ENCODE measurements at regions not wholly inside any gene's neighbourhood (a gene's known extent, or its start where the extent isn't known, plus 50 kb on each side); places are given as distances from the start of the nearest gene placed in this dataset.

DNA sequence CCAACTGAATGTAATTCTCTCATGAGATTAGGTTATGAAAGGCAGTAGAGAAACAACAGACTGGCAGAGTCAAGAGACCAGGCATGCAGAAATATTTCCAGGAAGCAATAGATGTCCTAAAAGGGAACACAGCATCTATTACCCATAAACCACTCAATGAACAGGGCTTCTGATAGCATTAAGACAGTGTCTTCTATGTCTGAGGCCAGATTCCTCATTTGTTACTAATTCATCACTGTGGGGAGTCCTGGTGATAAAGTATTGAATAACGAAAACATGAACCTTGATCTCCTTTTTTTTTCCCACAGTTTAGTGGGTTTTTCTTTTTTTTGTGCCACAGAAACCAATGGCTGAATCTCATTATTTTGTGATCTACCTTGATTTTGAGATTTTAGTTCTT is 339.0 kb downstream of the METTL15 start:
- WGBS (ENCODE audit: low lambda C conversion rate): 58% methylated on average over 1 of the region's 1 CpG
- Histone ChIP-seq H3K4me1 (ENCODE audit: control insufficient read depth in 1 of 2, insufficient read depth in 2 of 2, low read depth in 1 of 2, low read length in 1 of 2) (no peaks in the 10 kb centered on the region; a peak in 1 of 4 replicates), H3K27ac (ENCODE audit: low read depth in 2 of 2, low read length in 1 of 2) (no peak overlapping the region; a peak in 1 of 4 replicates), H3K9me3 (no peaks in the 10 kb centered on the region), H3K9ac (no peak overlapping the region), H3F3A (replicated peaks; ENCODE audit: insufficient read depth) (no peaks in the 10 kb centered on the region), H3K27me3 (ENCODE audit: insufficient read depth) (no peaks in the 10 kb centered on the region), H4K20me1 (ENCODE audit: insufficient read depth) (no peaks in the 10 kb centered on the region), H3K79me2 (ENCODE audit: insufficient read depth) (no peaks in the 10 kb centered on the region), H3K9me2 (no peaks in the 10 kb centered on the region), H3K4me3 (ENCODE audit: low read depth in 2 of 2, low read length in 1 of 2) (no peak overlapping the region), H3K36me3 (replicated peaks in 1 of 2; ENCODE audit: control insufficient read depth in 1 of 2, insufficient read depth in 2 of 2, low read length in 1 of 2) (no peaks in the 10 kb centered on the region), H2AFZ (ENCODE audit: low read depth) (no peak overlapping the region; the same call in 1 of the 2 replicates), H3K4me2 (no peak overlapping the region; the same call in 1 of the 2 replicates)
- no peak for DNase-seq
- TF ChIP-seq RXRA (IDR thresholded peaks at IDR 0.05; ENCODE audit: borderline replicate concordance, low read depth) (no peak), YY1 (IDR thresholded peaks at IDR 0.05; ENCODE audit: low read depth) (no peak), NRF1 (IDR thresholded peaks at IDR 0.05; ENCODE audit: low read depth, low read length) (no peak), ELF1 (IDR thresholded peaks at IDR 0.05) (no peak)
- TF ChIP-seq, protein P1, sequence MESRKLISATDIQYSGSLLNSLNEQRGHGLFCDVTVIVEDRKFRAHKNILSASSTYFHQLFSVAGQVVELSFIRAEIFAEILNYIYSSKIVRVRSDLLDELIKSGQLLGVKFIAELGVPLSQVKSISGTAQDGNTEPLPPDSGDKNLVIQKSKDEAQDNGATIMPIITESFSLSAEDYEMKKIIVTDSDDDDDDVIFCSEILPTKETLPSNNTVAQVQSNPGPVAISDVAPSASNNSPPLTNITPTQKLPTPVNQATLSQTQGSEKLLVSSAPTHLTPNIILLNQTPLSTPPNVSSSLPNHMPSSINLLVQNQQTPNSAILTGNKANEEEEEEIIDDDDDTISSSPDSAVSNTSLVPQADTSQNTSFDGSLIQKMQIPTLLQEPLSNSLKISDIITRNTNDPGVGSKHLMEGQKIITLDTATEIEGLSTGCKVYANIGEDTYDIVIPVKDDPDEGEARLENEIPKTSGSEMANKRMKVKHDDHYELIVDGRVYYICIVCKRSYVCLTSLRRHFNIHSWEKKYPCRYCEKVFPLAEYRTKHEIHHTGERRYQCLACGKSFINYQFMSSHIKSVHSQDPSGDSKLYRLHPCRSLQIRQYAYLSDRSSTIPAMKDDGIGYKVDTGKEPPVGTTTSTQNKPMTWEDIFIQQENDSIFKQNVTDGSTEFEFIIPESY (IDR thresholded peaks at IDR 0.05; ENCODE audit: borderline replicate concordance, low read depth): no peak
- CTCF ChIA-PET: no interaction called here
- POLR2A ChIA-PET: no interaction called here

DNA sequence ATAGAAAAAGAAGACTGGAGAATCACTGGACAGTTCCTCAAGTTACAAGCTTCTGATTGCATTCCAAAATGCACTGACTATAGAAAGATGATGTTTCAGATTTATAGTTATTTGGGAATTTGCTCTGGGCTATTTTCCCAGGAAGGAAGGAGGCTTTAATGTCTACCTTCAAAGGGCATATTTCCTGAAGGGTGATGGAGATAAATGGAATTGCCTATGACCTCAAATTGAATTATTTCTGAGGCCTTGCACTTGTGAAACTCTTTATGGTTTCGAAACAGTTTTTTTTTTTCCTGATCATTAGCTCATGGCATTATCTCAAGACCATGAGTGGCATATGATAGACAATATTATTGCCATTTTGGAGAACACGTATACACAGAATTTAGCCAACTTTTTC is 333.9 kb downstream of the METTL15 start:
- H3K9me3 ChIP-seq: no peaks in the 10 kb centered on the region
- H3K4me3 ChIP-seq (ENCODE audit: low read depth in 2 of 2, low read length in 1 of 2): no peak overlapping the region
- no peaks in the 10 kb centered on the region for H3K27me3 ChIP-seq (ENCODE audit: insufficient read depth)
- TF ChIP-seq EP300 (IDR thresholded peaks at IDR 0.05; ENCODE audit: borderline replicate concordance in 1 of 2, low read depth in 1 of 2, low read length in 1 of 2) (no peak), SMC3 (IDR thresholded peaks at IDR 0.05; ENCODE audit: low read depth, low read length) (no peak)
- CTCF ChIA-PET: interaction anchor here (0.7 kb wide), 1 partner anchor 525 kb away, joined by 3 read pairs; no protein-coding TSS in a partner anchor
- no peak overlapping the region for H3K9ac ChIP-seq
- no peak overlapping the region for H3K4me2 ChIP-seq
- H3K27ac ChIP-seq (ENCODE audit: low read depth in 2 of 2, low read length in 1 of 2): no peak overlapping the region
- WGBS (ENCODE audit: low lambda C conversion rate): 66% methylated on average over 2 of the region's 2 CpGs
- H3K36me3 ChIP-seq (replicated peaks in 1 of 2; ENCODE audit: control insufficient read depth in 1 of 2, insufficient read depth in 2 of 2, low read length in 1 of 2): no peaks in the 10 kb centered on the region
- POLR2A ChIA-PET: no interaction called here
- H4K20me1 ChIP-seq (ENCODE audit: insufficient read depth): no peaks in the 10 kb centered on the region
- H3K79me2 ChIP-seq (ENCODE audit: insufficient read depth): no peaks in the 10 kb centered on the region
- no peaks in the 10 kb centered on the region for H3K9me2 ChIP-seq
- H2AFZ ChIP-seq (ENCODE audit: low read depth): no peak overlapping the region
- no peaks in the 10 kb centered on the region for H3F3A ChIP-seq (replicated peaks; ENCODE audit: insufficient read depth)
- DNase-seq: no peak
- no peaks in the 10 kb centered on the region for H3K4me1 ChIP-seq (ENCODE audit: control insufficient read depth in 1 of 2, insufficient read depth in 2 of 2, low read depth in 1 of 2, low read length in 1 of 2)

DNA sequence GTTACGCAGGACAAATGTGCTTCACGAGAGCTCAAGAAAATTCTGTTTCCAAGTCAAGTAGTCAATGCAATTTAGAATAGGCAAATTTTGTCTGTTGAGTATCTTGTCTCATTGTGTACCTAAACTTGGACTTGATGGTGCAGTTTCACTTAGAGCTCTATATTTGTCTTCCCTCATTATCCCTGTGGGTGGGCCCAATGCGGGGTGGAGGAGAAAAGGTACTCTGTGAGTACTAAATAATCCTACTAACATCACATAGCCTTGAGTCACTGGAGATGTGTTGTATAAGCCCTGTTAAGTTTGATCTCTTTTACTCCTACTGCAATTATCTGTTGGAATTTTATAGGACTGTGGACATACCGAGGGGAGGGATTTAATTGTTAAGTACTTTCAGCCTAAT is 331.2 kb downstream of the METTL15 start:
- H3K79me2 ChIP-seq (ENCODE audit: insufficient read depth): no peaks in the 10 kb centered on the region
- no peaks in the 10 kb centered on the region for H3K36me3 ChIP-seq (replicated peaks in 1 of 2; ENCODE audit: control insufficient read depth in 1 of 2, insufficient read depth in 2 of 2, low read length in 1 of 2)
- DNase-seq: no peak
- H3K4me2 ChIP-seq: no peak overlapping the region
- H3K9me2 ChIP-seq: no peaks in the 10 kb centered on the region
- no peak overlapping the region for H3K27ac ChIP-seq (ENCODE audit: low read depth in 2 of 2, low read length in 1 of 2)
- H3K4me1 ChIP-seq (ENCODE audit: control insufficient read depth in 1 of 2, insufficient read depth in 2 of 2, low read depth in 1 of 2, low read length in 1 of 2): no peaks in the 10 kb centered on the region
- H3F3A ChIP-seq (replicated peaks; ENCODE audit: insufficient read depth): no peaks in the 10 kb centered on the region
- no peak overlapping the region for H2AFZ ChIP-seq (ENCODE audit: low read depth)
- ChIA-PET POLR2A (no interaction called here), CTCF (no interaction called here)
- 93% methylated on average over 4 of the region's 4 CpGs for WGBS (ENCODE audit: low lambda C conversion rate)
- H3K9me3 ChIP-seq: no peaks in the 10 kb centered on the region
- TF ChIP-seq TEAD4 (IDR thresholded peaks at IDR 0.05; ENCODE audit: borderline replicate concordance, insufficient read depth) (no peak), CHD2 (IDR thresholded peaks at IDR 0.05; ENCODE audit: low read length, partially characterized antibody) (no peak), SIN3A (IDR thresholded peaks at IDR 0.05; ENCODE audit: borderline replicate concordance, low read depth, low read length) (no peak), FOXJ3 (CRISPR knock-in tag; IDR thresholded peaks at IDR 0.05) (no peak), RXRA (IDR thresholded peaks at IDR 0.05; ENCODE audit: borderline replicate concordance, low read depth) (no peak), ELF1 (IDR thresholded peaks at IDR 0.05) (no peak)
- H3K9ac ChIP-seq: no peak overlapping the region
- H3K4me3 ChIP-seq (ENCODE audit: low read depth in 2 of 2, low read length in 1 of 2): no peak overlapping the region
- H3K27me3 ChIP-seq (ENCODE audit: insufficient read depth): no peaks in the 10 kb centered on the region
- H4K20me1 ChIP-seq (ENCODE audit: insufficient read depth): no peaks in the 10 kb centered on the region
